Astrocyte (in vitro differentiated cells and primary cell): ENCODE measurements at regions not wholly inside any gene's neighbourhood (a gene's known extent, or its start where the extent isn't known, plus 50 kb on each side); places are given as distances from the start of the nearest gene placed in this dataset.

Experiments used
- DNase-seq: peaks from one replicate; pipeline ENCODE4 v3.0.0-alpha.2; 2010; ENCODE audit warnings: low read depth
- FAIRE-seq: peaks from 2 replicates; lab custom pipeline; 2011; peaks lifted over from hg19 to GRCh38; lab: Jason Lieb, UNC
- H2AFZ ChIP-seq: 2 replicates; pipeline ENCODE4 v1.6.0; 2012; ENCODE audit warnings: low read depth, low read length, inconsistent platforms
- H3K27ac ChIP-seq: 2 replicates; pipeline ENCODE4 v1.5.1; 2011; ENCODE audit warnings: low read depth, low read length, inconsistent platforms
- H3K27me3 ChIP-seq: 2 replicates; pipeline ENCODE4 v1.6.0; 2011; ENCODE audit warnings: low read length, inconsistent platforms; ENCODE audit not compliant: insufficient read depth
- H3K36me3 ChIP-seq: 2 replicates; pipeline ENCODE4 v1.5.1; 2011; ENCODE audit warnings: low read length, inconsistent platforms; ENCODE audit not compliant: insufficient read depth
- H3K4me1 ChIP-seq: 2 replicates; pipeline ENCODE4 v1.5.1; 2011; ENCODE audit warnings: low read length, inconsistent platforms; ENCODE audit not compliant: insufficient read depth
- H3K4me2 ChIP-seq: 2 replicates; pipeline ENCODE4 v1.6.0; 2012; ENCODE audit warnings: low read length, inconsistent platforms
- H3K4me3 ChIP-seq: 2 replicates; pipeline ENCODE4 v1.5.1; 2011; ENCODE audit warnings: low read depth, mild to moderate bottlenecking, low read length, inconsistent platforms; ENCODE audit not compliant: insufficient read depth
- H3K79me2 ChIP-seq: 2 replicates; pipeline ENCODE4 v1.6.0; 2012; ENCODE audit warnings: mild to moderate bottlenecking, low read length, inconsistent platforms; ENCODE audit not compliant: insufficient read depth
- H3K9ac ChIP-seq: 2 replicates; pipeline ENCODE4 v1.6.0; 2012; ENCODE audit warnings: mild to moderate bottlenecking, low read length, inconsistent platforms
- H3K9me3 ChIP-seq: 2 replicates; pipeline ENCODE4 v1.5.1; 2012; ENCODE audit warnings: low read depth, mild to moderate bottlenecking, low read length, inconsistent platforms; ENCODE audit not compliant: insufficient read depth
- H4K20me1 ChIP-seq: 2 replicates; pipeline ENCODE4 v1.6.0; 2012; ENCODE audit warnings: low read length, inconsistent platforms; ENCODE audit not compliant: insufficient read depth
- H3K27ac Mint-ChIP-seq: one replicate; pipeline ENCODE4 v1.8.0; 2021; ENCODE audit warnings: mild to moderate bottlenecking, mixed read lengths; ENCODE audit not compliant: unreplicated experiment
- H3K27me3 Mint-ChIP-seq: one replicate; pipeline ENCODE4 v1.8.0; 2021; ENCODE audit warnings: low read depth, mixed read lengths; ENCODE audit not compliant: unreplicated experiment
- H3K36me3 Mint-ChIP-seq: one replicate; pipeline ENCODE4 v1.8.0; 2021; ENCODE audit warnings: low read depth, mixed read lengths; ENCODE audit not compliant: unreplicated experiment
- H3K4me1 Mint-ChIP-seq: one replicate; pipeline ENCODE4 v1.8.0; 2021; ENCODE audit warnings: low read depth, mixed read lengths; ENCODE audit not compliant: unreplicated experiment
- H3K4me3 Mint-ChIP-seq: one replicate; pipeline ENCODE4 v1.8.0; 2021; ENCODE audit warnings: mild to moderate bottlenecking, moderate library complexity, mixed read lengths; ENCODE audit not compliant: unreplicated experiment
- H3K9me3 Mint-ChIP-seq: one replicate; pipeline ENCODE4 v1.8.0; 2021; ENCODE audit warnings: mild to moderate bottlenecking, mixed read lengths; ENCODE audit not compliant: unreplicated experiment
- CTCF ChIP-seq: IDR thresholded peaks from 2 replicates; pipeline ENCODE4 v1.5.1; 2011; ENCODE audit warnings: low read depth, mild to moderate bottlenecking, inconsistent platforms, low read length, moderate library complexity; ENCODE audit not compliant: insufficient read depth
- EZH2 ChIP-seq: IDR thresholded peaks from 2 replicates; pipeline ENCODE4 v1.6.1; 2012; ENCODE audit warnings: mild to moderate bottlenecking, low read length, inconsistent platforms; ENCODE audit not compliant: insufficient read depth

DNA sequence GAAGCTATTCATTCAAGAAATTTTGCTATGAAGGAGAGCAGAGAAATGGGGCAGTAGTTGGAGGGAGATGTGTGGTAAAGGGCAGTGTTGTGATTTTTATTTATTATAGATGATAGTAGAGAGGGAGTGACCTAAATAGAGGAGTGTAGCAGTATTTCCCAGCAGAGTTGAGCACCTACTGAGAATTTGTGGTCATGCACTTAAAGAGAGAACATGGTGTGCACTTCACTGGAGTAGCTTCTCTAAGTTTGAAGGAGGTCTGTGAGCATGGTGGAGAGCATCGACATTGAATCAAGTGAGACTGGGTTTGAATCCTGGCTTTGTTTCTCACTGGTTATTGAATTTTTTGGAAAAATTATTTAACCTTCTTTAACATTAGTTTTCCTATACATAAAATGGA, 129.2 kb downstream of the AQP4 start:
- TF ChIP-seq CTCF (no peak), EZH2 (no peak)
- H3K27me3 Mint-ChIP-seq = no peaks in the 10 kb centered on the region
- H3K9me3 Mint-ChIP-seq = peaks cover 5% of the 10 kb centered on the region
- no peak overlapping the region for H3K27ac Mint-ChIP-seq
- no peak for FAIRE-seq
- Histone ChIP-seq H3K27me3 (no peaks in the 10 kb centered on the region), H3K27ac (no peak overlapping the region), H3K36me3 (no peaks in the 10 kb centered on the region), H3K4me2 (no peak overlapping the region), H3K4me1 (peaks cover 2% of the 10 kb centered on the region), H3K9ac (no peak overlapping the region), H3K4me3 (no peak overlapping the region), H3K79me2 (no peaks in the 10 kb centered on the region), H3K9me3 (no peaks in the 10 kb centered on the region), H2AFZ (no peak overlapping the region), H4K20me1 (no peaks in the 10 kb centered on the region)
- H3K36me3 Mint-ChIP-seq = no peaks in the 10 kb centered on the region
- H3K4me1 Mint-ChIP-seq = peaks cover 4% of the 10 kb centered on the region
- no peak overlapping the region for H3K4me3 Mint-ChIP-seq
- no peak for DNase-seq

- Histone ChIP-seq H3K27me3 (no peaks in the 10 kb centered on the region), H3K4me2 (no peak overlapping the region), H3K9me3 (no peaks in the 10 kb centered on the region), H4K20me1 (no peaks in the 10 kb centered on the region), H3K27ac (no peak overlapping the region), H3K79me2 (no peaks in the 10 kb centered on the region), H3K4me3 (no peak overlapping the region), H3K4me1 (no peaks in the 10 kb centered on the region), H3K9ac (no peak overlapping the region), H2AFZ (no peak overlapping the region), H3K36me3 (no peaks in the 10 kb centered on the region)
- DNase-seq (no peak), FAIRE-seq (no peak)
- H3K27ac Mint-ChIP-seq = no peak overlapping the region
- no peak for TF ChIP-seq EZH2
- TF ChIP-seq CTCF = no peak
- peaks cover 3% of the 10 kb centered on the region for H3K9me3 Mint-ChIP-seq
- no peaks in the 10 kb centered on the region for H3K27me3 Mint-ChIP-seq
- H3K4me3 Mint-ChIP-seq = no peak overlapping the region
- H3K4me1 Mint-ChIP-seq = peaks cover 2% of the 10 kb centered on the region
- H3K36me3 Mint-ChIP-seq = no peaks in the 10 kb centered on the region
Measured at GRCh38 chr18:26734760-26735159, 130.7 kb downstream of the AQP4 start.

GRCh38 chr18:26729449-26729848, 136.1 kb downstream of the AQP4 start:
- Mint-ChIP-seq H3K9me3 (no peaks in the 10 kb centered on the region), H3K4me3 (no peak overlapping the region), H3K27ac (no peak overlapping the region), H3K27me3 (peaks cover 11% of the 10 kb centered on the region), H3K4me1 (peaks cover 2% of the 10 kb centered on the region), H3K36me3 (no peaks in the 10 kb centered on the region)
- H4K20me1 ChIP-seq = no peaks in the 10 kb centered on the region
- H3K27ac ChIP-seq = no peak overlapping the region
- no peaks in the 10 kb centered on the region for H3K9me3 ChIP-seq
- H3K4me3 ChIP-seq = no peak overlapping the region
- no peaks in the 10 kb centered on the region for H3K79me2 ChIP-seq
- H3K4me1 ChIP-seq = no peaks in the 10 kb centered on the region
- no peak overlapping the region for H2AFZ ChIP-seq
- H3K36me3 ChIP-seq = no peaks in the 10 kb centered on the region
- no peak for TF ChIP-seq EZH2
- no peak for TF ChIP-seq CTCF
- no peak overlapping the region for H3K9ac ChIP-seq
- H3K4me2 ChIP-seq = no peak overlapping the region
- H3K27me3 ChIP-seq = no peaks in the 10 kb centered on the region
- FAIRE-seq (no peak), DNase-seq (no peak)
